H1 (cell line): ENCODE measurements at regions not wholly inside any gene's neighbourhood (a gene's known extent, or its start where the extent isn't known, plus 50 kb on each side); places are given as distances from the start of the nearest gene placed in this dataset.

ENCODE experiments used
- CTCF ChIA-PET: fragments of 300-600 bp; sonication (Branson Sonifier 250); formaldehyde crosslinking; loops from one replicate; lab custom pipeline; 2021; ENCODE audit not compliant: partially characterized antibody; lab: Charles Lee
- POLR2A ChIA-PET: fragments of 300-600 bp; sonication (Branson Sonifier 250); formaldehyde crosslinking; loops from one replicate; lab custom pipeline; 2021; ENCODE audit warnings: inconsistent platforms; ENCODE audit not compliant: partially characterized antibody; lab: Charles Lee
- DNase-seq, 2 experiments: peaks; one replicate each; pipeline versions ENCODE4 v3.0.0 to v3.0.0-alpha.2; 2010 to 2022; ENCODE audit warnings: low spot score in 2 of 2, low read depth in 1 of 2, mixed read lengths in 1 of 2
- FAIRE-seq: peaks from 2 replicates; lab custom pipeline; 2011; peaks lifted over from hg19 to GRCh38; lab: Jason Lieb, UNC
- H2AFZ ChIP-seq: 2 replicates; pipeline ENCODE4 v1.8.1; 2012; ENCODE audit warnings: low read length, inconsistent platforms
- H2AK5ac ChIP-seq: 2 replicates; pipeline ENCODE4 v1.6.1; 2013; ENCODE audit warnings: low read depth, low read length
- H2BK120ac ChIP-seq: replicated peaks from 2 replicates; pipeline ENCODE3; 2013; ENCODE audit warnings: low read depth, low read length, inconsistent platforms
- H2BK12ac ChIP-seq: 2 replicates; pipeline ENCODE4 v1.6.1; 2013; ENCODE audit warnings: low read depth, low read length
- H2BK15ac ChIP-seq: 2 replicates; pipeline ENCODE4 v1.6.1; 2013; ENCODE audit warnings: low read length
- H2BK20ac ChIP-seq: 2 replicates; pipeline ENCODE4 v1.6.1; 2013; ENCODE audit warnings: low read length
- H2BK5ac ChIP-seq: 2 replicates; pipeline ENCODE4 v1.6.1; 2013; ENCODE audit warnings: low read depth, low read length
- H3K14ac ChIP-seq: 2 replicates; pipeline ENCODE4 v1.6.1; 2013; ENCODE audit warnings: inconsistent platforms; ENCODE audit not compliant: insufficient read length
- H3K18ac ChIP-seq: 2 replicates; pipeline ENCODE4 v1.6.1; 2013; ENCODE audit warnings: low read length; ENCODE audit errors: extremely low read depth
- H3K23ac ChIP-seq: 2 replicates; pipeline ENCODE4 v1.6.1; 2013; ENCODE audit warnings: inconsistent platforms; ENCODE audit not compliant: insufficient read length
- H3K23me2 ChIP-seq: 2 replicates; pipeline ENCODE4 v1.6.1; 2013; ENCODE audit warnings: low read depth, low read length
- H3K27ac ChIP-seq: 2 replicates; pipeline ENCODE4 v1.6.1; 2011; ENCODE audit warnings: low read depth, low read length, inconsistent platforms
- H3K27me3 ChIP-seq, 4 experiments: replicated peaks in 1 of 4; 1 replicate in 1 of 4; 2 replicates in 3 of 4; pipeline versions ENCODE4 v1.6.1 to v1.8.1; 2011 to 2013; ENCODE audit warnings: low read length in 3 of 4, mild to moderate bottlenecking in 3 of 4, inconsistent platforms in 2 of 4, mixed read lengths in 2 of 4, moderate library complexity in 1 of 4; ENCODE audit not compliant: control insufficient read depth in 3 of 4, insufficient read depth in 3 of 4; ENCODE audit errors: extremely low read depth in 1 of 4
- H3K36me3 ChIP-seq, 4 experiments: 2 replicates each; pipeline versions ENCODE4 v1.6.1 to v1.8.1; 2011 to 2013; ENCODE audit warnings: mild to moderate bottlenecking in 4 of 4, low read length in 3 of 4, moderate library complexity in 2 of 4, control low read depth in 1 of 4, inconsistent platforms in 1 of 4; ENCODE audit not compliant: insufficient read depth in 4 of 4, control insufficient read depth in 2 of 4
- H3K4ac ChIP-seq: replicated peaks from 2 replicates; pipeline ENCODE3; 2013; ENCODE audit warnings: low read length, low read depth, mixed read lengths, inconsistent platforms; ENCODE audit not compliant: insufficient read length
- H3K4me1 ChIP-seq, 4 experiments: replicated peaks in 1 of 4; 1 replicate in 1 of 4; 2 replicates in 3 of 4; pipeline versions ENCODE4 v1.6.1 to v1.8.1; 2011 to 2013; ENCODE audit warnings: low read length in 3 of 4, inconsistent platforms in 2 of 4, mixed read lengths in 1 of 4; ENCODE audit not compliant: insufficient read depth in 4 of 4, control insufficient read depth in 3 of 4
- H3K4me2 ChIP-seq, 2 experiments: 2 replicates each; pipeline versions ENCODE4 v1.6.1 to v1.8.1; 2011 to 2013; ENCODE audit warnings: low read depth in 2 of 2, low read length in 2 of 2, control low read depth in 1 of 2, inconsistent platforms in 1 of 2, mild to moderate bottlenecking in 1 of 2; ENCODE audit not compliant: insufficient read depth in 1 of 2
- H3K4me3 ChIP-seq, 4 experiments: fragments of 200-600, 300-600 bp in 1 of 4; sonication (generic), shearing (Covaris generic), sonication (Bioruptor Twin) in 1 of 4; 2 replicates each; pipeline versions ENCODE4 v1.5.1 to v1.8.1; 2011 to 2016; ENCODE audit warnings: low read length in 4 of 4, low read depth in 3 of 4, control low read depth in 2 of 4, inconsistent platforms in 2 of 4, mild to moderate bottlenecking in 2 of 4, mixed read lengths in 1 of 4, moderate library complexity in 1 of 4; ENCODE audit not compliant: insufficient read depth in 2 of 4; ENCODE audit errors: extremely low read depth in 1 of 4
- H3K56ac ChIP-seq: replicated peaks from 2 replicates; pipeline ENCODE3; 2013; ENCODE audit warnings: low read depth, mild to moderate bottlenecking, mixed read lengths, low read length, inconsistent platforms; ENCODE audit not compliant: insufficient read length
- H3K79me1 ChIP-seq: 2 replicates; pipeline ENCODE4 v1.6.1; 2013; ENCODE audit warnings: low read depth, low read length, control low read depth
- H3K79me2 ChIP-seq, 2 experiments: 2 replicates each; pipeline versions ENCODE4 v1.6.1 to v1.8.1; 2012 to 2013; ENCODE audit warnings: low read length in 2 of 2, mild to moderate bottlenecking in 2 of 2, inconsistent platforms in 1 of 2; ENCODE audit not compliant: insufficient read depth in 2 of 2, control insufficient read depth in 1 of 2
- H3K9ac ChIP-seq, 4 experiments: replicated peaks in 1 of 4; 1 replicate in 1 of 4; 2 replicates in 3 of 4; pipeline versions ENCODE4 v1.6.1 to v1.8.1; 2011 to 2013; ENCODE audit warnings: low read depth in 3 of 4, low read length in 3 of 4, control low read depth in 2 of 4, mild to moderate bottlenecking in 2 of 4, moderate library complexity in 2 of 4, inconsistent platforms in 1 of 4; ENCODE audit errors: extremely low read depth in 1 of 4
- H3K9me3 ChIP-seq, 2 experiments: 2 replicates each; pipeline versions ENCODE4 v1.6.1 to v1.8.1; 2012 to 2013; ENCODE audit warnings: mild to moderate bottlenecking in 2 of 2, moderate library complexity in 2 of 2, control low read depth in 1 of 2, inconsistent platforms in 1 of 2, low read depth in 1 of 2, low read length in 1 of 2, mixed read lengths in 1 of 2; ENCODE audit not compliant: insufficient read depth in 2 of 2
- H4K20me1 ChIP-seq, 2 experiments: replicated peaks in 1 of 2; 2 replicates each; pipeline versions ENCODE3 to v1.8.1; 2011 to 2013; ENCODE audit warnings: inconsistent platforms in 2 of 2, low read length in 2 of 2, mild to moderate bottlenecking in 1 of 2; ENCODE audit not compliant: insufficient read depth in 2 of 2, control insufficient read depth in 1 of 2
- H4K5ac ChIP-seq: 2 replicates; pipeline ENCODE4 v1.6.1; 2013; ENCODE audit warnings: low read length, low read depth, mixed read lengths, inconsistent platforms; ENCODE audit not compliant: insufficient read length
- H4K8ac ChIP-seq: 2 replicates; pipeline ENCODE4 v1.8.0; 2013; ENCODE audit warnings: mild to moderate bottlenecking, moderate library complexity, low read length, inconsistent platforms; ENCODE audit not compliant: insufficient read depth; ENCODE audit errors: extremely low read depth
- H4K91ac ChIP-seq: replicated peaks from 2 replicates; pipeline ENCODE3; 2013; ENCODE audit warnings: low read length, mixed read lengths, inconsistent platforms; ENCODE audit not compliant: insufficient read length
- CEBPB ChIP-seq: IDR thresholded peaks from 2 replicates; pipeline ENCODE4 v1.6.1; 2012; ENCODE audit warnings: low read depth, low read length
- SIX5 ChIP-seq: IDR thresholded peaks from 2 replicates; pipeline ENCODE4 v1.6.1; 2011; ENCODE audit warnings: mild to moderate bottlenecking, low read depth, low read length
- WGBS, 2 experiments: shearing (Covaris generic) in 1 of 2; methylation state at CpG; one replicate each; pipeline versions ENCODE4 v1.1.6 to v1.1.7; 2013 to 2015; ENCODE audit warnings: low lambda C conversion rate in 2 of 2, mixed read lengths in 2 of 2, inconsistent platforms in 1 of 2, low coverage in 1 of 2, missing lambda C conversion rate in 1 of 2; ENCODE audit not compliant: insufficient replicate concordance in 2 of 2, insufficient coverage in 1 of 2, insufficient read length in 1 of 2; ENCODE audit errors: extremely low coverage in 1 of 2, missing lambda C conversion rate in 1 of 2; 5-methylcytosine and 5-hydroxymethylcytosine counted together

DNA sequence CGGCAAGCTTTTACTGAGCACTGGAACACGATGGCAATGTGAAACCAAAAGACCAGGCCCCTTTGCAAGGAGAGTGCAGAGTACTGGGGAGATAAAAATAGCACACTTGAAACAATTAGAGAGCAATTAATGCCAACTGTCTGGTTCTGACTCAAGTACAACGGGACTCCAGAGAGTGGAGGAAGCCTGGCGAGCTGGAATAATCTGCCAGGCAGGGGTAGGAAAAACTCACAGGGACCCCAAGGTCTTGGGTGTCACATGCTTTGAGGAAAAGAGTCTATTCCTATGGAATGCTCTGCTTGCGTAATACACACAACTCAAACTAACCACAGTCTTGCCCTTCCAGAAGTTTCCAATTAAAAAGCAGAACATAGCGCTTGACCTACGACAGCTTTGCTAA lies 113.0 kb upstream of the CLMP start:
- Histone ChIP-seq H2BK15ac (no peak overlapping the region), H3K9me3 (no peaks in the 10 kb centered on the region), H4K5ac (no peak overlapping the region), H2AK5ac (no peak overlapping the region), H3K27ac (no peak overlapping the region), H3K79me2 (no peaks in the 10 kb centered on the region), H3K23me2 (no peaks in the 10 kb centered on the region; the same call in 1 of the 2 replicates), H3K79me1 (no peaks in the 10 kb centered on the region), H4K91ac (no peak overlapping the region), H3K23ac (no peak overlapping the region), H3K4me1 (peaks cover 5 to 10% (median 7%) of the 10 kb centered on the region in 4 experiments; a peak in 6 of 7 replicates), H3K4me3 (no peak overlapping the region), H3K4me2 (no peak overlapping the region), H3K4ac (no peak overlapping the region), H3K9ac (no peak overlapping the region), H3K27me3 (peaks cover 0 to 9% (median 5%) of the 10 kb centered on the region in 4 experiments; a peak in 5 of 7 replicates), H3K18ac (no peak overlapping the region), H3K56ac (no peak overlapping the region), H3K36me3 (no peaks in the 10 kb centered on the region), H3K14ac (no peak overlapping the region), H2BK12ac (no peak overlapping the region), H4K8ac (no peak overlapping the region), H2BK5ac (no peak overlapping the region), H2BK120ac (no peak overlapping the region), H2AFZ (no peak overlapping the region), H2BK20ac (no peak overlapping the region), H4K20me1 (no peaks in the 10 kb centered on the region)
- DNase-seq: no peak
- no peak for TF ChIP-seq SIX5
- TF ChIP-seq CEBPB: peak; percentile 57
- 84% methylated on average over 7 of the region's 7 CpGs; no CpG with 5 or more reads in 1 of the 2 experiments for WGBS, 2 experiments
- ChIA-PET CTCF (interaction anchor here (0.7 to 3.2 kb wide), 14 partner anchors 8 to 197 kb away, joined by 3 to 14 read pairs (median 4); no protein-coding TSS in a partner anchor), POLR2A (interaction anchor here (1.3 kb wide), 1 partner anchor 9 kb away, joined by 4 read pairs; no protein-coding TSS in a partner anchor)
- no peak for FAIRE-seq
